ENCODE measurements at regions not wholly inside any gene's neighbourhood (a gene's known extent, or its start where the extent isn't known, plus 50 kb on each side); places are given as distances from the start of the nearest gene placed in this dataset.

DNA sequence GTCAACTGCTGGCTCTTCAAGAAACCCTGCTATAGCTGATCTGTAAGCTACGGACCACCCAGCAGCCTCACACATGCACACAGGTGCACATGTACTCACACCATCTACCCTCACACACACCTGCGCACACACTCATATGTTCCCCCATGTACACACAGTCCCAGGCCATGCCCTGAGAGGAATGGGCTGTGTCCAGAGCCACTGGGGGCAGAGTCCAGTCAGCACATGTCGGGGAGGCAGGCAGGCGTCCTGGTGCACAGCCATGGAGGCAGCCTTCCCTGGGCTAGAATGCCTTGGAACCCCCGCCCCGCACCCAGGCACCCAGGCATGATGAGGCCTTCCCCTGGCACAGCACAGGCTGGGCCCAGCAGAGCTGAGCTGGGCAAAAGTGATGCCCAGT is 58.3 kb upstream of the DLK1 start:
- TF ChIP-seq GATA3 (IDR thresholded peaks at IDR 0.05; ENCODE audit: low read depth, low read length), result no peak
- no peak for TF ChIP-seq GATA2 (IDR thresholded peaks at IDR 0.05; ENCODE audit: low read depth, low read length)

Data from SH-SY5Y (cell line).